SH-SY5Y (cell line): ENCODE measurements at regions not wholly inside any gene's neighbourhood (a gene's known extent, or its start where the extent isn't known, plus 50 kb on each side); places are given as distances from the start of the nearest gene placed in this dataset.

Source experiments
- GATA2 ChIP-seq: IDR thresholded peaks from 2 replicates; pipeline ENCODE4 v1.6.1; 2011; ENCODE audit warnings: mild to moderate bottlenecking, low read depth, low read length
- GATA3 ChIP-seq: IDR thresholded peaks from 2 replicates; pipeline ENCODE4 v1.6.1; 2011; ENCODE audit warnings: low read depth, mild to moderate bottlenecking, low read length, moderate library complexity

DNA sequence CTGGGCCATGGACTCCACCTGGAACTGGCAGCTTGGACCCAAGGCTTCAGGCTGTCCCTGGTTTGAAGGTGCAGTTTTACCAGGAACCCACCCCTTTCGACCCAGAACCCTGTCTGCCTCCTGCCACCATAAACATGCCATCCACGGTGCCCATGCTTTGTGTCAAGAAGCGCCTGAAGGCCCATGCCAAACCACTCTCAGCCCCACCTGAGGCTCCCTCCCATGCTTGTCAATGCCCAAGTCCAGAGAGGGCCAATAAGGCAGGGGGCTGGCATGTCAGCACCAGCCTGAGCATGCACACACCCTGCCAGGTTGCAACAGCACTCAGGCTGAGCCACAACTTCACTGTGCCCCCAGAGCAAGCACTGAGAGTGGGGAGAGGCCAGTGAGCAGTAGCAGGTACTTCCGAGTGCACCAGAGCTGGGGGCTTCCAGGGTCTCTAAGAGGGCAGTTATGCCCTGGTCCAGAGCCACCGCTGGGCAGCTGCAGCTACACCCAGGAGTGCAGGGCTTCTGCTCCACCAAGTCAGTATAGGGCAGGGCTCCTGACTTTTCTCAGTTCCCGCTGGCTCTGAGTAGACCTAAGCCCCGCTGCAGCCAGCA lies 1256.0 kb downstream of the AMY1C start:
- no peak for TF ChIP-seq GATA2
- TF ChIP-seq GATA3 = no peak

- TF ChIP-seq GATA3 (no peak), GATA2 (no peak)
Measured at GRCh38 chr1:105017587-105017986, 1267.9 kb downstream of the AMY1C start.

- TF ChIP-seq GATA3 (no peak), GATA2 (no peak)
Measured at GRCh38 chr1:105023719-105024118, 1274.0 kb downstream of the AMY1C start.

DNA sequence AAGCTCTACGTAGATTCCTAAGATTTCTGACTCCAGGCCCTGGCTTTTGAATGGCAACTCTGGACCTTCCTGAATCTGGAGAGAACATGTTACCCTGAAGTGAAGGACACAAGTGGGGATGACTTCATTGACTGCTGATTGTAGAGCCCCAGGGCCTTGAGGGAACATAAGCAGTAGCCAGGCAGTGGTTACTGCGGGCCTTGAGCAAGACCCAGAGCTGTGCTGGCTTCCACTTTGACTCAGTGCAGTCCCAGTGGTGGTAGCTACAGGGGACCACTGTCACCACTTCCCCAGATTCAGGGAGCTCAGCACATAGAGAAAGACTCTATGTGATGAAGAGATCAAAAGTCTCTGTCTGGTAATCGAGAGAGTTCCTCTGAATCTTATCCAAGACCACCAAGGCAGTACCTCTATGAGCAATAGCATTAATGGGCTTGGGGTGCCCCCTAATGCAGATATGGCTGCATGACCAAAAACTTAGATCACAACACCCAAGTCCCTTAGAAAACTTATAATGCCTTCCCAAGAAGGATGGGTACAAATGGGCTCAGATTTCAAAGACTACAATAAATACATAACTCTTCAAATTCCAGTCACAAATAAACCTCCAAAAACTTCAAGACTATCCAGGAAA lies 1278.3 kb downstream of the AMY1C start:
- TF ChIP-seq GATA3 = no peak
- no peak for TF ChIP-seq GATA2

GRCh38 chr1:105072446-105072845 lies 1322.7 kb downstream of the AMY1C start:
- TF ChIP-seq GATA3 (no peak), GATA2 (no peak)

- TF ChIP-seq GATA3 (no peak), GATA2 (no peak)
Measured at GRCh38 chr1:105072850-105073249, 1323.2 kb downstream of the AMY1C start.

DNA sequence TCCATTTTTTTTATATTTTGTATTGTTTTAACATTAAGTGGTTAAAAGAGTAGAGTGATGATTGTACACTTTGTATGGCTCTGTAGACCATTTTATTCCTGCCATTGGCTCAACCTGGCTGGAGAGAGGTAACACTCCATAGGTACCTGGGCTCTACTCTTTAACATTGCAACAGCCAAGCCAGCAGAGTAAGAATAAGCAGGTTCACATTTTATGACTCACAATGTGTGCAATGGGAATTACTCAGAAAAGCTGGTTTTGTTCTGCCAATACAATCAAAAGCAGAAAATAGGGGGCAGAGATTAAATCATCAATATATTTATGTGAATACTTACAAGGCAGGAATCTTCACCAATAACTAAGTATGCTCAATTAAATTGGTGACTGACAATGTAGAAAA lies 1324.0 kb downstream of the AMY1C start:
- no peak for TF ChIP-seq GATA3
- TF ChIP-seq GATA2 = no peak

DNA sequence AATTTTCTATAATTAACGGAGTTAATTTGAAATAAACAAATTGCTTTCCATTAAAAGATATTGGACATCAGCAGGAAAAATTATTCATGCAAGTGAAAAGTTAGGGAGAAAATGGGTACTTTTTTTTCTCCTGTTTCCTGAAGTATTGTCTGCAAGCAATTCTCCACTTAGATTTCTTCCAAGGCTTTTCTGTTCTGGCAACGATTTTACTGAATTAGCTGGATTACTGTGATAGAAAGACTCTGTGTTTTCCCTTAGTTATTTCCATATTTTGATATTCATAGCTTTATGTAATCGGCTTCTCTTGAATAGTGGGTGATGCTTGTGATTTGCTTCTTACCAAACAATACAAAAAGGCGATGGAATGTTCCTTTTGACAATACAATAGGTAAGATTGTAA lies 1333.9 kb downstream of the AMY1C start:
- TF ChIP-seq GATA3 = no peak
- TF ChIP-seq GATA2 = no peak

DNA sequence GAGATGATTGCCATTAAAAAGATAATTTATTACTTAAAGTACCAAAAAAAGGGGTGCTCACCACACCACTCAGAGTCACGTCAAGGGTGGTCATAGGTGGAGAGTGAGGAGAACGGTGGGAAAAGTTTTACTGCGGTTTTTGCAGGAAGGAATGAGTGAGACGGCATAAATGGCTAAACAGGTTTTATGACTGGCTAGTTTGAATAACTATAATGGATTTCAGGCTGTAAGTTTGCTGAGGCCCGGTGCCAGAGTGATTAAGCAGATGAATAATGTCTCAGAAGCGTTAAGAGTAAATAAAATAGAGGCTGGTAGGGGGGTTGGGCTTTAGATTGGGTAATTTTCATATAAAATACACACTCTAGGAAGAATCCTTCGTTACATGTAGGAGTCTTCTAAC lies 1337.8 kb downstream of the AMY1C start:
- TF ChIP-seq GATA2 = no peak
- TF ChIP-seq GATA3 = no peak

DNA sequence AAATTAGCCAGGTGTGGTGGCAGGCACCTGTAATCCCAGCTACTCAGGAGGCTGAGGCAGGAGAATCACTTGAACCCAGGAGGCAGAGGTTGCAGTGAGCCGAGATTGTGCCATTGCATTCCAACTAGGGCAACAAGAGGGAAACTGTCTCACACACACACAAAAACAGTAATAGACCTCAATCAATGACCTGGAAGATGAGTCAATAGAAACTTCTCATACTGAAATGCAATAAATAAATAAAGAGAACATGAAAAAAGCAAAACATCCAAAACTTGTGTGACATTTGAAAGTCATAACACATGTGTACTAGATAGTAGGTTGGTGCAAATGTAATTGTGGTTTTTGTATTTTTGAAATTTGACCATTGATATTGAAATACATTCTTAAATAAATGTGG lies 1338.5 kb downstream of the AMY1C start:
- TF ChIP-seq GATA3 (no peak), GATA2 (no peak)

GRCh38 chr1:105100102-105100501 lies 1350.4 kb downstream of the AMY1C start:
- TF ChIP-seq GATA2 (no peak), GATA3 (no peak)

DNA sequence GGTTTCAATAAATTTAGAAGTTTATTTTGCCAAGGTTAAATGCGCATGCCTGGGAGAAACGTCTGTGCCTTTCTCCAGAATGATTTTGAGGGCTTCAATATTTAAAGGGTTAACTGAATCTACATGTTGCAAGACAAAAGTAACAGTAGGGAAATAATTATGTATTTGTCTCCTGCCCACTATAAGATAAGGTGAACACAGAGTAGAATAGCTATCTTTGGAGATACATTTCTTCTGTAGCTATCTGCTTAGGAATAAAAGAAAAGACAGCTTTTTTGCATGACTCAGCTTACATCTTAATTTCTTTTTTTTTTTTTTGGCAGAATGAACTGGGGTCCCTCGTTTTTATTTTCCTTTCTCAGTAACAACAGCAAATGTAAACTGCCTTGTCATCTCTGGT lies 1351.6 kb downstream of the AMY1C start:
- TF ChIP-seq GATA3 (no peak), GATA2 (no peak)

DNA sequence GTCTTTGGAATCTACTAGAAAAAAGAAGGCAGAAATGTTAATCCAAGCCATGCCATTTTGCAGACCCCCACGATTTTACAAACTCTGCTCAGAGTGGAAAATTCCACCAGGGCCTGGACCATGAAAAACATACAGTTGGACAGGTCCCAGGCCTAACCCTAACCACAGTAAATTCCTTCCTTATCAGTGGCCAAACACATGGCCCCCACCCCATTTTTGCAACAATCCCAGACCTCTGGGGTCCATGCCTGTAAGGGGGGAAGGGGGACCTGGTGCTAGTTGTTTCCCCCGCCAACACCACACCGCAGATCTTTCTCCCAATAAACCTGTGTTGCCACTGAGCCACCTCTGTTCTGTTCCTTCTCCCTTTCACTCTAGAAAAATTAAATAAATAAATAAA lies 1352.7 kb downstream of the AMY1C start:
- TF ChIP-seq GATA2 (no peak), GATA3 (no peak)

DNA sequence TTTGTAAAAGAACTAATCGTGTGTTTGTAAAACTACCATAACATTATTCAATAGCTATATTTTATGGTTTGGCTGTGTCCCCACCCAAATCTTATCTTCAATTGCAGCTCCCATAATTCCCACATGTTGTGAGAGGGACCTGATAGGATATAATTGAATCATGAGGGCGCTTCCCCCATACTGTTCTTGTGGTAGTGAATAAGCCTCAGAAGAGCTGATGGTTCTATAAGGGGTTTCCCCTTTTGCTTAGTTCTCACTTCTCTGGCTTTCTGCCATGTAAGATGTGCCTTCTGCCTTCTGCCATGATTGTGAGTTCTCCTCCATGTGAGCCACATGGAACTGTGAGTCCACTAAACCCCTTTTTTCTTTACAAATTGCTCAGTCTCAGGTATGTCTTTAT lies 1372.3 kb downstream of the AMY1C start:
- TF ChIP-seq GATA2 = no peak
- TF ChIP-seq GATA3 = no peak
